ENCODE measurements at regions not wholly inside any gene's neighbourhood (a gene's known extent, or its start where the extent isn't known, plus 50 kb on each side); places are given as distances from the start of the nearest gene placed in this dataset.
"Not testable (repeated sequence)": the region's sequence is repeated elsewhere in the genome, so short reads cannot be mapped to it uniquely, and the experiment has no call there.

- Histone ChIP-seq H3K27me3 (no peaks in the 10 kb centered on the region), H3K4me1 (no peaks in the 10 kb centered on the region), H3K36me3 (no peaks in the 10 kb centered on the region), H3K27ac (no peak overlapping the region), H3K4me3 (no peak overlapping the region), H3K9me3 (no peaks in the 10 kb centered on the region)
- intact Hi-C loops (cut with DNase I; ENCODE audit: low total_unique reads), result no loop called here
- WGBS, 2 donors (ENCODE audit: low coverage in 1 of 2), result 82 to 89% methylated on average over 3 of the region's 3 CpGs
- TF ChIP-seq POLR2A (IDR thresholded peaks at IDR 0.05), result no peak
- TF ChIP-seq CTCF (IDR thresholded peaks at IDR 0.05), result no peak
- TF ChIP-seq POLR2AphosphoS5 (IDR thresholded peaks at IDR 0.05), result no peak
- TF ChIP-seq EP300 (IDR thresholded peaks at IDR 0.05; ENCODE audit: low read depth), result no peak
- in situ Hi-C loops (cut with MboI; ENCODE audit: low pct_ligation_motif_present in 1 of 4, low pct_unique_long_range_greater_than_20kb in 1 of 4, low sequenced_read_pairs in 3 of 4), result no loop called here
- DNase-seq, result no peak
Observed at GRCh38 chr7:41399171-41399570, 303.7 kb downstream of the INHBA start.

GRCh38 chr7:41391818-41392217 lies 311.1 kb downstream of the INHBA start:
- Histone ChIP-seq H3K36me3 (no peaks in the 10 kb centered on the region), H3K4me1 (no peaks in the 10 kb centered on the region), H3K27me3 (no peaks in the 10 kb centered on the region), H3K27ac (no peak overlapping the region), H3K9me3 (no peaks in the 10 kb centered on the region), H3K4me3 (no peak overlapping the region)
- no peak for DNase-seq
- 67 to 70% methylated on average over 3 of the region's 3 CpGs for WGBS, 2 donors (ENCODE audit: low coverage in 1 of 2)
- in situ Hi-C loops (cut with MboI; ENCODE audit: low pct_ligation_motif_present in 1 of 4, low pct_unique_long_range_greater_than_20kb in 1 of 4, low sequenced_read_pairs in 3 of 4) (no loop called here), intact Hi-C loops (cut with DNase I; ENCODE audit: low total_unique reads) (no loop called here)
- no peak for TF ChIP-seq EP300 (IDR thresholded peaks at IDR 0.05; ENCODE audit: low read depth)
- TF ChIP-seq POLR2A (IDR thresholded peaks at IDR 0.05), result no peak
- no peak for TF ChIP-seq CTCF (IDR thresholded peaks at IDR 0.05)
- TF ChIP-seq POLR2AphosphoS5 (IDR thresholded peaks at IDR 0.05), result no peak

GRCh38 chr7:41388933-41389332 lies 314.0 kb downstream of the INHBA start:
- intact Hi-C loops (cut with DNase I; ENCODE audit: low total_unique reads); H3K4me3 ChIP-seq; H3K27ac ChIP-seq; H3K9me3 ChIP-seq; H3K27me3 ChIP-seq; H3K36me3 ChIP-seq; DNase-seq; H3K4me1 ChIP-seq; in situ Hi-C loops (cut with MboI; ENCODE audit: low pct_ligation_motif_present in 1 of 4, low pct_unique_long_range_greater_than_20kb in 1 of 4, low sequenced_read_pairs in 3 of 4): not testable (repeated sequence)
- 59 to 66% methylated on average over 3 of the region's 3 CpGs for WGBS, 2 donors (ENCODE audit: low coverage in 1 of 2)

GRCh38 chr7:41385996-41386395 lies 316.9 kb downstream of the INHBA start:
- intact Hi-C loops (cut with DNase I; ENCODE audit: low total_unique reads) (no loop called here), in situ Hi-C loops (cut with MboI; ENCODE audit: low pct_ligation_motif_present in 1 of 4, low pct_unique_long_range_greater_than_20kb in 1 of 4, low sequenced_read_pairs in 3 of 4) (no loop called here)
- WGBS, 2 donors (ENCODE audit: low coverage in 1 of 2), result 90% methylated on average over 1 of the region's 1 CpG; no CpG with 5 or more reads in 1 of the 2 donors
- DNase-seq, result no peak
- no peak overlapping the region for H3K4me3 ChIP-seq
- H3K9me3 ChIP-seq, result no peaks in the 10 kb centered on the region
- H3K27ac ChIP-seq, result no peak overlapping the region
- no peaks in the 10 kb centered on the region for H3K27me3 ChIP-seq
- no peaks in the 10 kb centered on the region for H3K4me1 ChIP-seq
- no peaks in the 10 kb centered on the region for H3K36me3 ChIP-seq
- TF ChIP-seq CTCF (IDR thresholded peaks at IDR 0.05), result no peak
- TF ChIP-seq POLR2A (IDR thresholded peaks at IDR 0.05), result no peak
- no peak for TF ChIP-seq EP300 (IDR thresholded peaks at IDR 0.05; ENCODE audit: low read depth)
- TF ChIP-seq POLR2AphosphoS5 (IDR thresholded peaks at IDR 0.05), result no peak

GRCh38 chr7:41384418-41384817 lies 318.5 kb downstream of the INHBA start:
- in situ Hi-C loops (cut with MboI; ENCODE audit: low pct_ligation_motif_present in 1 of 4, low pct_unique_long_range_greater_than_20kb in 1 of 4, low sequenced_read_pairs in 3 of 4), result no loop called here
- H3K4me1 ChIP-seq, result no peaks in the 10 kb centered on the region
- H3K9me3 ChIP-seq, result no peaks in the 10 kb centered on the region
- 92 to 95% methylated on average over 6 to 12 of the region's 12 CpGs for WGBS, 2 donors (ENCODE audit: low coverage in 1 of 2)
- no peak for DNase-seq
- H3K27ac ChIP-seq, result no peak overlapping the region
- no peak overlapping the region for H3K4me3 ChIP-seq
- TF ChIP-seq EP300 (IDR thresholded peaks at IDR 0.05; ENCODE audit: low read depth), result no peak
- no peaks in the 10 kb centered on the region for H3K36me3 ChIP-seq
- no peaks in the 10 kb centered on the region for H3K27me3 ChIP-seq
- intact Hi-C loops (cut with DNase I; ENCODE audit: low total_unique reads), result no loop called here
